ENCODE measurements at regions not wholly inside any gene's neighbourhood (a gene's known extent, or its start where the extent isn't known, plus 50 kb on each side); places are given as distances from the start of the nearest gene placed in this dataset.

DNA sequence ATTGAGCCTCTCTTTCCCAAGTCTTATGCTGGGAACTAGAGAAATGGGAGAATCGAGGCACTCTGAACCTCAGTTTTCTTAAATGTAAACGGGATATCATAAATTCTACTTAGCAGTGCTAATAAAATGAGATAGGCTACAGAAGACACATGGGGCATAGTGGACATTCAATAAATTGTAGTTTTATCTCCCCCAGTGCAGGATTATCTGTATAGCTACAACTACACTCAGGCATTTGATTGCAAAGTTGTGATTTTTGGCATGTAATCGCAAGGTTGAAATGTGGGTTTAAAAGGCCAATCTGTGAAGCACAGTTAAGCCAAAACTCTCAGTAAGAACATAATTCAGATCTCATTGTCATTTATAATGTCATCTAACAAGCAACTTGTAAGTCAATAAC lies 413.7 kb upstream of the LMCD1 start:
- TF ChIP-seq POLR2A (IDR thresholded peaks at IDR 0.05) (no peak), POLR2AphosphoS5 (IDR thresholded peaks at IDR 0.05) (no peak)
- TF ChIP-seq, protein P1, sequence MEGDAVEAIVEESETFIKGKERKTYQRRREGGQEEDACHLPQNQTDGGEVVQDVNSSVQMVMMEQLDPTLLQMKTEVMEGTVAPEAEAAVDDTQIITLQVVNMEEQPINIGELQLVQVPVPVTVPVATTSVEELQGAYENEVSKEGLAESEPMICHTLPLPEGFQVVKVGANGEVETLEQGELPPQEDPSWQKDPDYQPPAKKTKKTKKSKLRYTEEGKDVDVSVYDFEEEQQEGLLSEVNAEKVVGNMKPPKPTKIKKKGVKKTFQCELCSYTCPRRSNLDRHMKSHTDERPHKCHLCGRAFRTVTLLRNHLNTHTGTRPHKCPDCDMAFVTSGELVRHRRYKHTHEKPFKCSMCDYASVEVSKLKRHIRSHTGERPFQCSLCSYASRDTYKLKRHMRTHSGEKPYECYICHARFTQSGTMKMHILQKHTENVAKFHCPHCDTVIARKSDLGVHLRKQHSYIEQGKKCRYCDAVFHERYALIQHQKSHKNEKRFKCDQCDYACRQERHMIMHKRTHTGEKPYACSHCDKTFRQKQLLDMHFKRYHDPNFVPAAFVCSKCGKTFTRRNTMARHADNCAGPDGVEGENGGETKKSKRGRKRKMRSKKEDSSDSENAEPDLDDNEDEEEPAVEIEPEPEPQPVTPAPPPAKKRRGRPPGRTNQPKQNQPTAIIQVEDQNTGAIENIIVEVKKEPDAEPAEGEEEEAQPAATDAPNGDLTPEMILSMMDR (IDR thresholded peaks at IDR 0.05), result no peak
